HepG2 (cell line): ENCODE measurements at regions not wholly inside any gene's neighbourhood (a gene's known extent, or its start where the extent isn't known, plus 50 kb on each side); places are given as distances from the start of the nearest gene placed in this dataset.

ENCODE experiments used
- EP300 ChIP-seq, 3 experiments: sonication (generic) in 1 of 3; formaldehyde crosslinking in 1 of 3; IDR thresholded peaks; 2 replicates each; pipeline versions ENCODE4 v1.5.1 to v1.6.1; 2011 to 2020; ENCODE audit warnings: low read depth in 2 of 3, low read length in 2 of 3, borderline replicate concordance in 1 of 3, improper control_type of control experiment in 1 of 3, mild to moderate bottlenecking in 1 of 3, missing genetic modification reagents in 1 of 3, moderate library complexity in 1 of 3
- RAD21 ChIP-seq: fragments of 450-650 bp; formaldehyde crosslinking; IDR thresholded peaks from 2 replicates; pipeline ENCODE4 v1.5.0; 2020; ENCODE audit warnings: mild to moderate bottlenecking
- SIN3B ChIP-seq: fragments of 150-350 bp; IDR thresholded peaks from 2 replicates; pipeline ENCODE4 v1.6.1; 2014; ENCODE audit warnings: low read length
- SOX6 ChIP-seq, 2 experiments: fragments of 450-650 bp in 1 of 2; sonication (generic) in 1 of 2; formaldehyde crosslinking in 1 of 2; IDR thresholded peaks; 2 replicates each; pipeline versions ENCODE4 v1.4.0 to v1.6.1; 2017 to 2020; ENCODE audit warnings: antibody characterized with exemption in 1 of 2, mild to moderate bottlenecking in 1 of 2, missing genetic modification reagents in 1 of 2
- TFE3 ChIP-seq: IDR thresholded peaks from 2 replicates; pipeline ENCODE4 v1.6.1; 2016
- U2AF1 ChIP-seq: fragments of 200-400 bp; formaldehyde crosslinking; optimal IDR thresholded peaks from 2 replicates; pipeline ENCODE3; 2017; ENCODE audit warnings: mild to moderate bottlenecking, low read depth, low read length
- ZFP37 ChIP-seq: sonication (generic); formaldehyde crosslinking; IDR thresholded peaks from 2 replicates; pipeline ENCODE4 v1.4.0; 2020; ENCODE audit warnings: missing genetic modification reagents, borderline replicate concordance
- ZNF619 ChIP-seq: sonication (generic); formaldehyde crosslinking; IDR thresholded peaks from 2 replicates; pipeline ENCODE4 v1.4.0; 2020; ENCODE audit warnings: mild to moderate bottlenecking, missing genetic modification reagents
- TF ChIP-seq, protein P1 (sequence below): sonication (generic); formaldehyde crosslinking; conservative IDR thresholded peaks from 2 replicates; pipeline ENCODE4 v1.4.0; 2020; ENCODE audit warnings: missing genetic modification reagents
- TF ChIP-seq, protein P2 (sequence below): sonication (generic); formaldehyde crosslinking; IDR thresholded peaks from 2 replicates; pipeline ENCODE4 v1.8.1; 2023; ENCODE audit warnings: missing genetic modification reagents, inconsistent platforms, borderline replicate concordance
- TF ChIP-seq, protein P3 (sequence below), 2 experiments: IDR thresholded peaks; 2 replicates each; pipeline ENCODE4 v1.6.1; 2011 to 2012; ENCODE audit warnings: low read length in 2 of 2, borderline replicate concordance in 1 of 2, low read depth in 1 of 2, mild to moderate bottlenecking in 1 of 2, moderate library complexity in 1 of 2

GRCh38 chr6:1080453-1081337 is 231.2 kb upstream of the FOXQ1 start:
- TF ChIP-seq, protein P1, sequence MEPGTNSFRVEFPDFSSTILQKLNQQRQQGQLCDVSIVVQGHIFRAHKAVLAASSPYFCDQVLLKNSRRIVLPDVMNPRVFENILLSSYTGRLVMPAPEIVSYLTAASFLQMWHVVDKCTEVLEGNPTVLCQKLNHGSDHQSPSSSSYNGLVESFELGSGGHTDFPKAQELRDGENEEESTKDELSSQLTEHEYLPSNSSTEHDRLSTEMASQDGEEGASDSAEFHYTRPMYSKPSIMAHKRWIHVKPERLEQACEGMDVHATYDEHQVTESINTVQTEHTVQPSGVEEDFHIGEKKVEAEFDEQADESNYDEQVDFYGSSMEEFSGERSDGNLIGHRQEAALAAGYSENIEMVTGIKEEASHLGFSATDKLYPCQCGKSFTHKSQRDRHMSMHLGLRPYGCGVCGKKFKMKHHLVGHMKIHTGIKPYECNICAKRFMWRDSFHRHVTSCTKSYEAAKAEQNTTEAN (CRISPR knock-in tag), result no peak
- TF ChIP-seq EP300 (IDR thresholded peaks at IDR 0.05; ENCODE audit: low read depth in 2 of 2, low read length in 2 of 2) (no peak), EP300 (CRISPR knock-in tag; IDR thresholded peaks at IDR 0.05; ENCODE audit: borderline replicate concordance) (no peak), U2AF1 (no peak), SIN3B (no peak), RAD21 (CRISPR knock-in tag) (no peak), TFE3 (no peak), ZNF619 (CRISPR knock-in tag) (no peak), SOX6 (IDR thresholded peaks at IDR 0.05) (no peak), SOX6 (CRISPR knock-in tag; IDR thresholded peaks at IDR 0.05) (no peak), ZFP37 (CRISPR knock-in tag) (no peak)
- TF ChIP-seq, protein P2, sequence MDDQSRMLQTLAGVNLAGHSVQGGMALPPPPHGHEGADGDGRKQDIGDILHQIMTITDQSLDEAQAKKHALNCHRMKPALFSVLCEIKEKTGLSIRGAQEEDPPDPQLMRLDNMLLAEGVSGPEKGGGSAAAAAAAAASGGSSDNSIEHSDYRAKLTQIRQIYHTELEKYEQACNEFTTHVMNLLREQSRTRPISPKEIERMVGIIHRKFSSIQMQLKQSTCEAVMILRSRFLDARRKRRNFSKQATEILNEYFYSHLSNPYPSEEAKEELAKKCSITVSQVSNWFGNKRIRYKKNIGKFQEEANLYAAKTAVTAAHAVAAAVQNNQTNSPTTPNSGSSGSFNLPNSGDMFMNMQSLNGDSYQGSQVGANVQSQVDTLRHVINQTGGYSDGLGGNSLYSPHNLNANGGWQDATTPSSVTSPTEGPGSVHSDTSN, result no peak
- TF ChIP-seq, protein P3, sequence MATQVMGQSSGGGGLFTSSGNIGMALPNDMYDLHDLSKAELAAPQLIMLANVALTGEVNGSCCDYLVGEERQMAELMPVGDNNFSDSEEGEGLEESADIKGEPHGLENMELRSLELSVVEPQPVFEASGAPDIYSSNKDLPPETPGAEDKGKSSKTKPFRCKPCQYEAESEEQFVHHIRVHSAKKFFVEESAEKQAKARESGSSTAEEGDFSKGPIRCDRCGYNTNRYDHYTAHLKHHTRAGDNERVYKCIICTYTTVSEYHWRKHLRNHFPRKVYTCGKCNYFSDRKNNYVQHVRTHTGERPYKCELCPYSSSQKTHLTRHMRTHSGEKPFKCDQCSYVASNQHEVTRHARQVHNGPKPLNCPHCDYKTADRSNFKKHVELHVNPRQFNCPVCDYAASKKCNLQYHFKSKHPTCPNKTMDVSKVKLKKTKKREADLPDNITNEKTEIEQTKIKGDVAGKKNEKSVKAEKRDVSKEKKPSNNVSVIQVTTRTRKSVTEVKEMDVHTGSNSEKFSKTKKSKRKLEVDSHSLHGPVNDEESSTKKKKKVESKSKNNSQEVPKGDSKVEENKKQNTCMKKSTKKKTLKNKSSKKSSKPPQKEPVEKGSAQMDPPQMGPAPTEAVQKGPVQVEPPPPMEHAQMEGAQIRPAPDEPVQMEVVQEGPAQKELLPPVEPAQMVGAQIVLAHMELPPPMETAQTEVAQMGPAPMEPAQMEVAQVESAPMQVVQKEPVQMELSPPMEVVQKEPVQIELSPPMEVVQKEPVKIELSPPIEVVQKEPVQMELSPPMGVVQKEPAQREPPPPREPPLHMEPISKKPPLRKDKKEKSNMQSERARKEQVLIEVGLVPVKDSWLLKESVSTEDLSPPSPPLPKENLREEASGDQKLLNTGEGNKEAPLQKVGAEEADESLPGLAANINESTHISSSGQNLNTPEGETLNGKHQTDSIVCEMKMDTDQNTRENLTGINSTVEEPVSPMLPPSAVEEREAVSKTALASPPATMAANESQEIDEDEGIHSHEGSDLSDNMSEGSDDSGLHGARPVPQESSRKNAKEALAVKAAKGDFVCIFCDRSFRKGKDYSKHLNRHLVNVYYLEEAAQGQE (IDR thresholded peaks at IDR 0.05; ENCODE audit: borderline replicate concordance in 1 of 2, low read depth in 1 of 2, low read length in 2 of 2), result no peak
